ENCODE measurements at regions not wholly inside any gene's neighbourhood (a gene's known extent, or its start where the extent isn't known, plus 50 kb on each side); places are given as distances from the start of the nearest gene placed in this dataset.

GRCh38 chr6:170135821-170136471 is 154.9 kb downstream of the DLL1 start:
- DNase-seq (ENCODE audit: low read depth in 2 of 2) = no peak

DNA sequence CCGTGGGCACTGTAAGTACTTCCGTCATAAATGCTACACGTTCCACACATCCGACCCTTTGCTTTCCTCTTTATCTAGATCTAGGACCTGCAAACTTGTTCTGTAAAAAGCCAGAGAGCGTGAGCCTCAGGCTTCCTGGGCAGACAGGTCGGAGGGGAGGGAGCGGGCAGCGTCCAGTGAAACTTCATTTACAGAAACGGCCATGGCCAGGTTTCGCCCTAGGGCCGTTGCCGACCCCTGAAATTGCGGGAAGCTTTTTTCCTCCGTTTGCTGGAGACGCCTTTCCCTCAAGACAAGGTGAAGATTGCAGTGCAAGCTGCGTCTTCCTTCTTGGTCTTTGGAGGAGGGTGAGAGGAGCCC is 155.4 kb downstream of the DLL1 start:
- DNase-seq (ENCODE audit: low read depth in 2 of 2) = no peak

GRCh38 chr6:170134471-170135440 is 156.1 kb downstream of the DLL1 start:
- DNase-seq (ENCODE audit: low read depth in 2 of 2) = no peak

DNA sequence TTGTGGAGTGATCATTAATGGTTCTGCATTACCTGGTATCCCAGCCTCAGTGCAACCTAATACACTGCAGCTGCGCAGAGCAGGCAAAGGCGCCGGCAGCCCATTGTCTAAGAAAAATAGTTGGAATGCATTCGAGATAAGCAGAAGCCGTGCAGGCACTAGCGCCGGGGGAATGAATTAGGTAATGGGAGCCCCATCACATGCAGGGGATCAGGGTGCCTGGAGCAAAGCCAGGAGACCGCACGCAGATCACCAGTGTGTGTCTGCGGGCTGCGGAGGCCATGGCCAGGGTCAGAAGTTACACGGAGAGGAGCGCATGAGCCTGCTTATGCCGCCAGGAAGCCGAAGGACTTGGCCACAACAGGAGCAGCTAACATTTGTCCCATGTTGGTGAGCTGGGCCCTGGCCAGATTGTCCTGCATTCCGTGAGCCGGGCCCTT is 156.8 kb downstream of the DLL1 start:
- DNase-seq (ENCODE audit: low read depth in 2 of 2) = no peak

DNA sequence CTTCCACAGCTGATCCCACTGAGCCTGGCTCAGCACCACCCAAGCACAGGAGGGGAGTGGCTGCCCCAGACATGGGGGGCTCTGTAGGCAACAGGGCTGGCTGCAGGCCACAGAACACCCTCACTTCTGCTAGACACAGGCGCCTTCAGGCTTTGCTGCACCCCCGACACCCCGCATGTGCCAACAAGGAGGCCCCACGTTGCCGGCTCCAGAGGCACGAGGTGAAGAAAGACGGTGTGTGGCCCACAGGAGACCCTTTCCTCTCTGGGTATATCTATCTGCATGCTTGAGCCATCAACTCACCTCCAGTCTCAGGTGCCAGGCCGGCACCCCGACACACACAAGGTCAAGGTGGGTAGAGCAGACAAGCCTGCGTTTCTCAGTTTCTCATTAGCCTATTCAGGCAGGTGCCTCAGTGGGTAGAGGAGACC is 158.3 kb downstream of the DLL1 start:
- no peak for DNase-seq (ENCODE audit: low read depth in 2 of 2)

- DNase-seq (ENCODE audit: low read depth in 2 of 2) = no peak
Observed at GRCh38 chr6:170132011-170132521, 158.8 kb downstream of the DLL1 start.

DNA sequence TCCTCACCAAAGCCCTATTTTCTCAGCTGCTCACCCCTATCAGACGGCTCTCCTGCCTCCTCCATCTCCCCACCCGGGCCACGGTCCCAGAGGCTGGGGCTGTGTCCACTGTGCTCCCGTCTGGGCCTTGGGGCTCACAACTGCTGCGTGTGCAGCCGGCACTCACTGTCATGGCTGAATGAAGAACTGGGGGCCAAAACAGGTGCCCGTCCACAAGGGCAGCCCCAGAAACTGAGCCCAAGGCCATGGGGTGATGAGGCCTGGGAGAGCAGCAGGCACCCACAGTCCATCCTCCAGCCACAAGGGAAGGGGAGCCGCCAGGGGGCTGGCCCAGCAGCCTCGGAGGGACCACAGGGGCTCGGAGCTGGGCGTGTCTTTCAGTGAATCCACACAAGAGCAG is 159.5 kb downstream of the DLL1 start:
- DNase-seq (ENCODE audit: low read depth in 2 of 2) = no peak

DNA sequence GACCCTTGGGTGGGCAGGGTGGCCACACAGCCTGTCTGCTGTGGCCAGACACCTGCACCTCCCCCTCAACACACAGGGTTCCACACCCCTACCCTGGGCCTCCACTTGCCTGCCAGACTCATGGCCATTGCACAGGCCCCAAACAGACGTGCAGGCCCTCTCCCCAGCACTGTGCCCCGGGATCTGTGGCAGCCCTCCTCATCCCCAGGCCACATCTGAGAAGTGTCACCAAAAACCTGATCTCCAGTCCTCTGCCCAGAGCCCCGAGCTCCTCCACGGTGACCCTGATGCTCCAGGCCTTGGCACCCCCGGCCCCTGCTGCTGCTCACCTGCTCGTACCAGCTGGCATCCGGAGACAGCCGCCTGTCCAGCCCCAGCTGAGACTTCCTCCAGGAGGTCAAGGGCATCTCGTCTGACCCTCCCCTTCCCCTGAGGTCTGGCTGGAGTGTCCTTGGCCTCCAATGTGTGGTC is 160.1 kb downstream of the DLL1 start:
- no peak for DNase-seq (ENCODE audit: low read depth in 2 of 2)

- no peak for DNase-seq (ENCODE audit: low read depth in 2 of 2)
Observed at GRCh38 chr6:170130201-170130621, 160.7 kb downstream of the DLL1 start.

- DNase-seq (ENCODE audit: low read depth in 2 of 2) = no peak
Observed at GRCh38 chr6:170129691-170130171, 161.1 kb downstream of the DLL1 start.

DNA sequence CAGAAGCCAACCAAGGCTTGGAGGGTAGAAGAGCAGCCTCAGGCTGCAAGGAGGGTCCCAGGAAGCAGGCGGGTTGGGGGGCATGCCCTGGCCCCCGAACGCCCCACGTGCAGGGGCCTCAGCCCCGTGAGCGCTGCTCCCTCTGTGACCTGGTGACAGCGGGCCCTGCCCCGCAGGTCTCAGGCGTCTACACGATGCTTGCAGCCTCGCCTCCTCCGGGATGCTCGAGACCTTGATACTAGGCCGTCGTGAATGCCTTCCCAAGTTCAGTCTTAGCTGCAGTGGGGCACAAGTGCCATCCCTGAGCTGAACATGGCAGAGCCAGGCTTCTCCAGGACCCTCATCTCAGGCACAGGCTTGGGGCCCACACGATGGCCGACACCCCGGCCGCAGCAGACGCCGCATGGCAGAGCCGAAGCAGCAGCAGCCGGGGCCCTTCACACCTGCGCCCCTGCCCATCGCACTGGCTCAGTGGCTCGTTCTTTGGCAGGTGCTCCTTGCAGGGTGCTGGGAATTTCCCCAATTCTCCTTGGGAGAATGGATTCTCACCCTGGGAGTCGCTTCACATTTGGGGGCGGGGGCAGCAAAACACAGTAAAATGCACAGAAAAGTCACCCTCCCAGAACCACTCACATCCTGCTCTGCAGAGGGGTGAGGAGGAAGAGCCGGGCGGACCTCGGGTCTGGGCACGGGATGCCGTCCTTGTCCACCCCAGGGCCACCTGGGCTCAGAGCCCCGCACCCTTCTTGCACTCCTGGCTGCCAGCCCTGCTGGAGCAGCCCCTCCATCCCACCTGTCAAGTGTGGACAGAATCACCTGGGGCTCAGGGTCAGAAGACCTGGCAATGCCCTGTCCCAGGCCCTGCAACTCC is 161.8 kb downstream of the DLL1 start:
- no peak for DNase-seq (ENCODE audit: low read depth in 2 of 2)

DNA sequence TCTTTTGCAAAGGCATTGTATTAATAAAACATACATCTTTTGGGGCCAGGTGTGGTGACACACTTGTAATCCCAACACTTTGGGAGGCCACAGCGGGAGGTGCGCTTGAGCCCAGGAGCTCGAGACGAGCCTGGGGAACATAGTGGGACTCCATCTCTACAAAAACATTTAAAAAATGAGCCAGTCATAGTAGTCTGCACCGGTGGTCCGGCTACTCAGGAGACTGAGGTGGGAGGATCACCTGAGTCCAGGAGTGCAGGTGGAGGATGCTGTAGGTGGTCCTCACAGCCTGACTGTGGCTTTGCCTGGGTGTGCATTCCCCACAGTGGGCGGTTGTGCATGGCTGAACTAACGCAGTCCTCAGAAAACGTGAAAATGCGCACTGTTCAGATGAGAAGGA is 162.5 kb downstream of the DLL1 start:
- no peak for DNase-seq (ENCODE audit: low read depth in 2 of 2)

GRCh38 chr6:170127151-170127550 is 163.7 kb downstream of the DLL1 start:
- DNase-seq (ENCODE audit: low read depth in 2 of 2) = no peak

DNA sequence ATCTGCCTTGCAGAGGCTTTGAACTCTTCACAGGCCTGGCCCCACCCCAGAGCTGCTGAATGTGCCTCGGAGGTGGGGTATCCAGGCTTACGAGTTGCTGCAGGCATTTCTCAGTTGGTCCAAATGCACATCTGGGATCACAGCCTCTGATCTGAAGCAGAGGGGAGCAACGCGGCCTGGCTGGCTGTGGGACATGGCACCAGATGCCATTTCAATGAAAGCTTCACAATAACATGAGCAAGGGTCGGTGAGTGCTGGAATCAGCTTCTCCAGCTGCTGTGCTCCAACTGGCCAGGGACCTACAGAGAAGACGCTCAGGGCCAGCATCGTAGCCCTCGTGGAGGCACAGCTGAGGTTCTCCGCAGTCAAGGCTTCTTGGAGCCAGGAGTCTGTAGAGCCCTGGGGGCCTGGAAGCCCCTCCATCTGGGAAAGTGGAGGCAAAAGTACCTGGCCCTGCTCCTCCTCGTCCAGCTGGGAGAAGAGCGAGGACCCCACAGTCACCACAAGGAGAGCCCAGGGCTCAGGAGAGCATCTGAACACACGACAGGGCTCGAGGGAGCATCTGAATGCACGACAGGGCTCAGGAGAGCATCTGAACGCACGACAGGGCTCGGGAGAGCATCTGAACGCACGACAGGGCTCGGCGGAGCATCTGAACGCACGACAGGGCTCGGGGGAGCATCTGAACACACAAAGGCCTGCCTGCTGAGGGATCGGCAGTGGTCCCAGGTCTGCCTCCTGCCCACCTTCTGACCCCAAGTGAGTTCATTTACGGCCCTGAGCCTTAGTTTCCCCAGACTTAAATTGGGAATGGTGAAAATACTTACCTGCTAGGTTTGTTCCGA is 165.2 kb downstream of the DLL1 start:
- DNase-seq (ENCODE audit: low read depth in 2 of 2) = no peak

- DNase-seq (ENCODE audit: low read depth in 2 of 2) = no peak
Observed at GRCh38 chr6:170124836-170125235, 166.0 kb downstream of the DLL1 start.

DNA sequence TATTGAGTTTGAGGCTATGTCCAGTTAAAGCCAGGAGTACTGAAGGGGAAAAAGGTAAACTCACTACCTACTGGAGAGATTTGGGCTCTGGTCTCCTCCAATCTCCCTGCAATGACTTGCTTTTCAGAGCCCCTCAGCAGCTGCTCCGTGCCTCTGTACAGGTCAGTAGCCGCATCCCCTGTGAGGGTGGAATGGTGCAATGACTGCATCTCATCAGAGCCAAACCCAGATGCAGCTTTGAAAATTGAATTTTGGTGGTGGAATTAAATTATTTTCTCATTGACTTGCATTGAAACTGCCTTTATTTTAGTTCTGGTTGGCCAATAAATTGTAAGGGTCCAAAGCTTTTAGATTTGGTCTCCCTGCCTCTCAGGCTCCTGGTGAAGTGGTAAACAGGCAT is 166.7 kb downstream of the DLL1 start:
- no peak for DNase-seq (ENCODE audit: low read depth in 2 of 2)

DNA sequence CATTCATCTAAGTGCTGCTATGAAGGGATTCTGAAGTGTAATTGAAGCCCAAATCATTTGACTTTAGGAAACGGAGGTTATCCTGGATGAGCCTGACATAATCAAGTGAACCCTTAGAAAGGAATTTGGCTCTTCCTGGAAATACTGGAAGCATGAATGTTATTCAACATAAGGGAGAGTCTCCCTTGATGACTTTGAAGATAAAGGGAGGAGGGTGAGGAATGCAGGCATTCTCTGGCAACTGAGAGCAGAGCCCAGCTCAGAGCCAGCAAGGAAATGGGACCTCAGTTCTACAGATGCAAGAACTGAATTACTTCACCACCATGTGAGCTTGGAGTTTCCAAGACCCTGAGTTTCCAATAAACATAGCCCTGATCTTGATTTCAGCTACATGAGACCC is 168.2 kb downstream of the DLL1 start:
- DNase-seq (ENCODE audit: low read depth in 2 of 2) = no peak

DNA sequence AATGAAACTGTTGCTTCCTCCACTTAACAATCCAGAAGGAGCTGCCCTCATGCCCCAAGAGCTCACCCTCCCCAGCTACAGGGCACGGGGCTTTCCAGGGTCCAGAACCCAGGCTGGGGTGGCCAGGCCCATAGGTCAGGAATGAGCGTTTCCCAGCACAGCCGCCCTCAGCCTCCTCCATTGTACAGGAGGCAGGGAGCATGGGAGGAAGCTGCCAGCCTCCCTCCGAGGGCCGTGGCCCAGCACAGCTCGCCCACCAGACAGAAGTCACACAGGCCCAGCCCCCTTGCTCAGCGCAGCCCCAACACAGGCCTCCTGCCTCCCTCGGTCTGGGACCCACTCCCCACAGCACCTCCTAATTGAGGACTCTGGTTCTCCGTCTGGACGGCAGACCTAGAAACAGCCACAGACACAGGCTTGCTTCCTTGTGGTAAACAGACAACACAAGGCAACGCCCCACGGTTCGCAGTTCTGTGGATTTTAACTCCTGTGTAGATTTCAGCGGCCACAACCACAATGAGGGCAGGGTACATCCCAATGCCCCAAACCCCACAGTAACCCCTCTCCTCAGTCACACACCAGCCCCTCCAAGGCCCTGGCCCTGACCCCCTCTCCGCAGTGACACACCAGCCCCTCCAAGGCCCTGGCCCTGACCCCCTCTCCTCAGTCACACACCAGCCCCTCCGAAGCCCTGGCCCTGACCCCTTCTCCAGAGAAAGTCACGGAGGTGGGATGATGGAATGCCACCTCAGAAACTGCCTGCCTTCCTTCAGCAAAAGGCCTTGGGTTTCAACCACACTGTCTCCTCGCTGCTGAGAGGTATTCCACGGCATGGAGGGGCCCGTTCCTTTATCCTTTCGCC is 173.5 kb downstream of the DLL1 start:
- DNase-seq (ENCODE audit: low read depth in 2 of 2) = no peak

DNA sequence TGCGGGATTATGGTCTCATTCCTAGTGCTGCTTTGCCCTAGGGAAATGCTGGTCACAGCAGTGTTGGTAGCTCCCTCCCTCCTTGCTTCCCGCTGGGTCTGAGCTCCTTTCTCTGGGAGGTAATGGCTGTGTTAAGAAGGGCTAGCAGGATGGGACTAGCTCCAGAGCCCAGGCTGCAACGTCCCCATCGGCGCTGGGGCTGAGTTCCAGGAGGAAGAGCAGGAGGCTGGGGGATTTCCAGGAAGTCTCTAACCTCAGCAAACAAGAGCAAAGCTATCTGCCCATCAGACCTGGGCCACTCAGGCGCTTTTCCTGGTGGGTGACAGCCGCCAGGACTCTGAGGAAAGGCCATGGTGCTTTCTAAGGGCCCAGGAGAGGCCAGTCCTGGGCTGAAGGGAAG is 174.2 kb downstream of the DLL1 start:
- no peak for DNase-seq (ENCODE audit: low read depth in 2 of 2)
